ENCODE measurements at regions not wholly inside any gene's neighbourhood (a gene's known extent, or its start where the extent isn't known, plus 50 kb on each side); places are given as distances from the start of the nearest gene placed in this dataset.
A peak's percentile ranks its signal among the peaks of the same experiment; 100 is the strongest.

- peak; percentile 41 for DNase-seq (ENCODE audit: low spot score)
- H2AFZ ChIP-seq, result peak overlapping the region; percentile 90
- peak overlapping the region; percentile 87 for H3K4me2 ChIP-seq
Measured at GRCh38 chrX:125205918-125206665, 113.6 kb upstream of the TEX13C start.

GRCh38 chrX:125210146-125210545 is 109.5 kb upstream of the TEX13C start:
- no peaks in the 10 kb centered on the region for H3K27me3 ChIP-seq
- no peaks in the 10 kb centered on the region for H4K20me1 ChIP-seq (ENCODE audit: insufficient read depth, poor library complexity, severe bottlenecking)
- TF ChIP-seq CTCF (IDR thresholded peaks at IDR 0.05; ENCODE audit: poor library complexity) (no peak), EZH2 (IDR thresholded peaks at IDR 0.05; ENCODE audit: borderline replicate concordance) (no peak), EZH2phosphoT487 (IDR thresholded peaks at IDR 0.05; ENCODE audit: low read depth, severe bottlenecking, unreplicated experiment) (no peak)
- no peak overlapping the region for H3K4me3 ChIP-seq
- H3K4me1 ChIP-seq (ENCODE audit: insufficient read depth), result no peaks in the 10 kb centered on the region
- DNase-seq (ENCODE audit: low spot score), result no peak
- H3K27ac ChIP-seq, result no peak overlapping the region
- no peaks in the 10 kb centered on the region for H3K9me2 ChIP-seq (replicated peaks; ENCODE audit: insufficient read depth)
- no peaks in the 10 kb centered on the region for H3K9me3 ChIP-seq (ENCODE audit: low read depth)
- H3K36me3 ChIP-seq (replicated peaks; ENCODE audit: insufficient read depth, low read depth), result no peaks in the 10 kb centered on the region
- H3K4me2 ChIP-seq, result no peak overlapping the region
- no peaks in the 10 kb centered on the region for H3K79me2 ChIP-seq
- no peak overlapping the region for H2AFZ ChIP-seq
- 37% methylated on average over 1 of the region's 1 CpG for WGBS (ENCODE audit: low lambda C conversion rate, missing lambda C conversion rate)

More at GRCh38 chrX:125205918-125206665, 113.6 kb upstream of the TEX13C start:
- Histone ChIP-seq H3K79me2 (no peaks in the 10 kb centered on the region), H3K36me3 (replicated peaks; ENCODE audit: insufficient read depth, low read depth) (no peaks in the 10 kb centered on the region), H3K27ac (peak overlapping the region; percentile 84), H3K27me3 (peaks cover 17% of the 10 kb centered on the region), H4K20me1 (ENCODE audit: insufficient read depth, poor library complexity, severe bottlenecking) (no peaks in the 10 kb centered on the region), H3K9me3 (ENCODE audit: low read depth) (no peaks in the 10 kb centered on the region), H3K9me2 (replicated peaks; ENCODE audit: insufficient read depth) (no peaks in the 10 kb centered on the region), H3K4me3 (peak overlapping the region; percentile 45), H3K4me1 (ENCODE audit: insufficient read depth) (no peaks in the 10 kb centered on the region)
- 38% methylated on average over 25 of the region's 25 CpGs for WGBS (ENCODE audit: low lambda C conversion rate, missing lambda C conversion rate)
- TF ChIP-seq EZH2phosphoT487 (IDR thresholded peaks at IDR 0.05; ENCODE audit: low read depth, severe bottlenecking, unreplicated experiment) (no peak), CTCF (IDR thresholded peaks at IDR 0.05; ENCODE audit: poor library complexity) (no peak), EZH2 (IDR thresholded peaks at IDR 0.05; ENCODE audit: borderline replicate concordance) (no peak)

- Histone ChIP-seq H3K36me3 (replicated peaks; ENCODE audit: insufficient read depth, low read depth) (no peaks in the 10 kb centered on the region), H3K79me2 (no peaks in the 10 kb centered on the region), H3K9me2 (replicated peaks; ENCODE audit: insufficient read depth) (no peaks in the 10 kb centered on the region), H3K27me3 (no peaks in the 10 kb centered on the region), H3K9me3 (ENCODE audit: low read depth) (no peaks in the 10 kb centered on the region), H2AFZ (no peak overlapping the region), H3K27ac (no peak overlapping the region), H3K4me2 (no peak overlapping the region), H4K20me1 (ENCODE audit: insufficient read depth, poor library complexity, severe bottlenecking) (no peaks in the 10 kb centered on the region), H3K4me1 (ENCODE audit: insufficient read depth) (no peaks in the 10 kb centered on the region), H3K4me3 (no peak overlapping the region)
- no peak for DNase-seq (ENCODE audit: low spot score)
- 63% methylated on average over 4 of the region's 4 CpGs for WGBS (ENCODE audit: low lambda C conversion rate, missing lambda C conversion rate)
- TF ChIP-seq CTCF (IDR thresholded peaks at IDR 0.05; ENCODE audit: poor library complexity), result no peak
- no peak for TF ChIP-seq EZH2 (IDR thresholded peaks at IDR 0.05; ENCODE audit: borderline replicate concordance)
- no peak for TF ChIP-seq EZH2phosphoT487 (IDR thresholded peaks at IDR 0.05; ENCODE audit: low read depth, severe bottlenecking, unreplicated experiment)
Measured at GRCh38 chrX:125219852-125220251, 99.8 kb upstream of the TEX13C start.

Measured in hepatocyte (in vitro differentiated cells).